ENCODE measurements at regions not wholly inside any gene's neighbourhood (a gene's known extent, or its start where the extent isn't known, plus 50 kb on each side); places are given as distances from the start of the nearest gene placed in this dataset.

GRCh38 chr9:14466429-14466818 is 152.5 kb upstream of the NFIB start:
- no peak for DNase-seq

- DNase-seq = no peak
Measured at GRCh38 chr9:14462950-14463349, 149.0 kb upstream of the NFIB start.

- no peak for DNase-seq
Measured at GRCh38 chr9:14455243-14455642, 141.3 kb upstream of the NFIB start.

DNA sequence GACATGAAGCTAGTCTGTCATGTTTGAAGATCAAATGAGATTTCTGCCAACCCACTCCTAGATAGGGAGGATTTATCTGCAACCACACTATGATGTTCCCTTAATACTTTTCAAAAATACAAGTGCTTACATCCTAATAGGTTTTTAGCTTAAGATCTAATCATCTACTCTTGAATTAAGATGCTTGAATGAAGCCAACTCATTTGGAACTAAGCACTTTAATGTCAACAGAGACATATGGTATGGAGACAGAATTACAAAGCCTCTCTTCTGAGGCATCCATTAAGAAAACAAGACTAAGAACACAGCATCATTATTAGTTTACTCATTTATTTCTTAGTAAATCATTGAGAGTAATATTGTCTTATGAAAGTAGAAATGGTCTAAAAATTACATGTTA is 139.3 kb upstream of the NFIB start:
- DNase-seq = no peak

DNA sequence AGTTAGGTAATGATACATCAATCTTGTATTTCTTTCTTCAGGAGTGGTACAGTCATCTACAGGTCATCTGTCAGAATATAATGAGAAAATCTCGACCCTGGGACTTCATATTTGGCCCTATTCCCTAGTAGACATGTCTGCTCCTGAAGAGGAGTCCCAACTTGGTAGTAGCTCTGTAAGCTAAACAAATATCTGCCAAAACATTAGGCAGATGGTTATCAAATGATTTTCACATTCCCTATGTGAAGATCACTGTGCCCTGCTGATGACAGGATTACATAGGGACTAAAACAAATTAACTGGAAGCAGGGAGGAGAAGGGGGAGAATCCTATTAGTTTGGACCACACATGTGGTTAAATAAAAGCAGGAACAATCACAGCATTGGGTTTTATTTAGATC is 138.6 kb upstream of the NFIB start:
- no peak for DNase-seq

GRCh38 chr9:14451949-14452348 is 138.0 kb upstream of the NFIB start:
- DNase-seq = no peak

- no peak for DNase-seq
Measured at GRCh38 chr9:14447103-14447502, 133.2 kb upstream of the NFIB start.

GRCh38 chr9:14445946-14446345 is 132.0 kb upstream of the NFIB start:
- DNase-seq = no peak

GRCh38 chr9:14442956-14443355 is 129.0 kb upstream of the NFIB start:
- DNase-seq = no peak

DNA sequence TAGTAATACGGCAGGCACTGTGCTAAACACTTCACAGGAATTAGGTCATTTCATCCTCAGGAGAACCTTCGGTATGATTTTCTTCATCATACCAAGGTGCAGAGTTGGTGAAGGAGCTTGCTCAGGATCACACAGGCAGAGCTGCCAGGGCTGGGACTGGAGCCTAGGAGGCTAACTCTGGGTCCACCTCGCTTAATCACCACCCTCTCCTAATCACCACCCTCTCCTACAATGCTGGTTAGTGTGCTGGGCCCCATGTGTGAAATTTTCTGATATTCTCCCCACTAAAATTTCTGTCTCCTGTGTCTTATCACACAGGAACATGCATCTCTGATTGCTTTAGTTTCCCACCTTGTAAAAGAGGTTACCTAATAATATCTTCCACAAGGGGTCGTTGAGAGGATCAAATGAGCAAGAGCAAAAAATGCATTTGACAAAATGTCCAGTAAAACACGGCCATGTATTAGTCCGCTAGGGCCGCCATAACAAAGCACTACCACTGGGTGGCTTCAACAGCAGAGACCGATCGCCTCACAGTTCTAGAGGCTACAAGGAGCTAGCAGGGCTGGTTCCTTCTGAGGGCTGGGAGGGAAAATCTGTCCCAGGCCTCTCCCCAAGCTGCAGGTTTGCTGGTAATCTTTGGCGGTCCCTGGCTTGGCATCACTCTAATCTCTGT is 128.2 kb upstream of the NFIB start:
- no peak for DNase-seq

DNA sequence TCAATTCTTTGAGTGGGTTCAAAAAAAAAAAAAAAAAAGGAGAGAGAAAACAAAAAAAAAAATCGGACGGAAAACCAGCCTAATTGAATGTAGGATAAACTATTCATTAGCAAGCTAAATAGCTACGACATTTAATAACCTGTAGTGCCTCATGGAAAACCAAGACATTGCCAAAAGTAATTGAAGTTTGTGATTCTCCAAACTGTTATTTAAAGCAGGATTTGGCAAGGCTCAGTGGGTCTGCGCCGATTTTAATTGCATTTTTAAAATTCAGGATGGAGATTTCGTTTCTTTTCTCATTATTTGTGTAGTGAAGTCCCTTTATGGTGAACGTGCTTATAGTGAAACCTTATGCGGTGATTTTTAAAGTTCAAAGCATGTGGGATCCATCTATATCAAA is 127.2 kb upstream of the NFIB start:
- DNase-seq = no peak

GRCh38 chr9:14440062-14440461 is 126.1 kb upstream of the NFIB start:
- DNase-seq = no peak

- no peak for DNase-seq
Measured at GRCh38 chr9:14439555-14439954, 125.6 kb upstream of the NFIB start.

DNA sequence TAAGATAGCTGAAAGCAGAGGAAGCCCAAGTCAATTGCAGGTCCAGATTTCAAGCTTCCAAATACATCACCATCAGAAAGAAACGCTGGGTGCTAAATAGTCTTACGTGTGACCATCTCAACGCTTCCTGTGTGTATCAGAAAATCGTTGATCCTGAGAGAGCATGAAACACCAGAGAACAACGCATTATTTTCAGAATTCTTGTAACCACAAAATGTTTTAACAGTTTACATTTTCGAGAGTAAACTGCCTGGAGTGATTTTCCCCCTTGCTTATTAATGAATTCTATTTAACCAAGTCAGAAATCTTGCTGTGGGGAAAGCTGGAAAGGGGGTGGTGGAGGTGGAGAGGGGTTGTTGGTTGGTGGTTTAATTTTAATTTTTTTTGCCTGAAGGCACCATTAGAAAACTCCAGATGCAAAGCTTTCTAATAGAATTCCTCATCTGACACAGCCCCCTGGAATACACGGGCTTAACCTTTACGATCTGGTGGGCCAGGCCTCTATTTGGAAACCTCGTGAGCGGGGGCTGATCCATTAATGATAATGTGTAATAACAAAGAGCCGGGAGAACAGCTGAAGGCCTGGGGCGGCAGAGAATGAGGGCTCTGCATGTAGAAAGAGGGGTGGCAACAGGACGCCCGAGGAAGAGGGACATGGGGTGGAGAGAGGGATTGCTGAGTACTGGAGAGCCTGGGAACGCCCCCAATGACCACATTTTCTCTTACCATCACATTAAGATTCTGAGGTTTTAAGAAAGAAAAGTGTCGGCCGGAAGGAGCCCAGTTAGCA is 124.5 kb upstream of the NFIB start:
- no peak for DNase-seq

DNA sequence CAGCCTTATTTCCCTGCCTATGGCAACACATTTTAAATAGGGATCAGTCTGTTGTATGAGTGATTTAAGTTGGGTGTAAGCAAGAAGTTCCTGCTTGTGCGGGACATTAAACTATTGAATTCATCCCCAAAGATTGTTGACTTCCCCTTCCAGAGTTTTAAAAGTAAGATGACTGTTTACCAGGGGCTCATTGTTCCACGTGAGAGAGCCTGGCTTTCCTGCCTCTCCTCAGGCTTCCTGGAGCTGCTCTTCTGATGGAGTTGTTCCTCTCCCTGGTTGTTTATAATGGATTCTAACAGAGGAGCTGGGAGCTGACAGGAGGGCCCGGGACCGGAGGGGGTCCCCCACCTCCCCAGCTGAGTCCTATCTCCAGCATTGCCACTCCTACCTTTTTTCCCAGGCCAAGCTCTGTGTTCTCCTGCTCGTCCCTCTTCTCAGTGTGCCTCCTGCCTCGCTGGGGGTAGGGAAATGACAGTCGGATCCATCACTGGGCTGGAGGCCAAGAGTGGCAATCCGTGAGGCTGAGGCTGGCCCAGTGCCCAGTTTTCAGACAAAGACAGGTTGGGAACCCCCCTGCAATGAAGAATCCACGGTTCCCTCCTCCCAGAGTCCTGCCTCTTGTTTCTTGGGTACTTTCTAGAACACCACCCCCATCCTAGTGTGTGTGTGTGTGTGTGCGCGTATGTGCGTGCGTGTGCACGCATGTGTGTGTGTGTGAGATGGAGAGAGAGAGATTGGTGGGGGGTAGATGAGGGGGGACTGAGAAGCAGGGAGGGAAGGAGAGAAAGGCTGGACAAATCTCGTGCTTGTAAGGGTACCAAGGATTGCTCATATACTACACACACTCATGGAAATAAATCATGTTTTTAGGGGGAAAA is 123.7 kb upstream of the NFIB start:
- no peak for DNase-seq

- DNase-seq = no peak
Measured at GRCh38 chr9:14435871-14436270, 121.9 kb upstream of the NFIB start.

- DNase-seq = no peak
Measured at GRCh38 chr9:14434971-14435718, 121.2 kb upstream of the NFIB start.

GRCh38 chr9:14434158-14434504 is 120.2 kb upstream of the NFIB start:
- DNase-seq = no peak

DNA sequence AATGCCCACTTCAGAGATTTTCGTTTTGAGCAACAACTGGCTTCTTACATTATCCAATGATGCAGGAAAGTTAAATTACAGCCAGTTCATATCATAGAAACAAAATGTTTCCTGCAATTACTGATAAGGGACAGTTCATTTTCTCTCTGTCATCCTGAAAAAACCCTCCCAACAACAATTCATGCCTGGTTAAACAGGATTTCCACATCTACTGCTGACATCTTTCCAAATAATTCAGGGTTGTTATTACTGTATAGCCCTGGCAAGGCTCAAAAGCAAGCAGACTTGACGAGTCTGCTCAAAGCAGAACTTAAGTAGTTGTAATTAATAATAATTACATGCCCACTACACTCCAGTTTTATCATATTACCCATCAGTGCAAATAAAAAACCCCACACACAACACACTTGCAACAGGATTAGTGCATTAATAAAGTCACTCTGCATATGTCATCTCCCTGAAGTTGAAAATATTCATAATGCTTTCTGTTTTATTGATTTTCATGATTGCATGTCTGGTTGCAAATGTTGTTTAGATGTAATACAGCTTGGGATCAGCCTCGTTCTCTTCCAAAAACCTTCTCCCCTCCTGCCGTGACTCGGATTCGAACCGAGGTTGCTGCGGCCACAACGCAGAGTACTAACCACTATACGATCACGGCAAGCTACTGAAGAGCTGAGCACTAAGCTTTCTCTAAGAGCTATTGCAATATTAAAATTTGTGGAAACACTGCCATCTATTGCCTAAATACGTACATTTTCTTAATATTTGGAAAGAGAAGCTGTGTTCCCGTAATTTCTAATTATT is 119.6 kb upstream of the NFIB start:
- no peak for DNase-seq

- no peak for DNase-seq
Measured at GRCh38 chr9:14432666-14433350, 118.9 kb upstream of the NFIB start.

DNA sequence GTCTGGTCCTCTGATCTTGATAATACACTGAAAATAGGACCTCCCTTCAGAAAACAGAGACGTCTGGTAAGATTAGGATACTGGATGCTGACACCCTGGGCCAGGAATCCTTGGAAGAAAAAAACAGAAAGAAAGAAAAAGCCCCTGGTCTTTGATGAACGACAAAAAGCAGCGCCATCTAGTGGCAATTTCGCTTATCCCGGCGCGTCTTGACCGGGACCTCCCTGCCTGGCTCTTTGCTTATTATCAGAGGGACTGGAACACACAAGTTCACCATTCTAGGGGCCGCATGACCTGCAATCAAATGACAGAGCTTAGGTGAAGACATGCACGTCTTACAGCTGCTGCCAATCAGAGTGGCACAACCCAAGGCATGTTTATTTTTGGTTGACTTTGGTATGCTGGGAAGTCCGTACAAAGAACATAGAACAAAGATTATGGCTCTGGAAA is 114.9 kb upstream of the NFIB start:
- peak; percentile 57 for DNase-seq

All from activated CD8-positive, alpha-beta memory T cell treated with anti-CD3 and anti-CD28 coated beads for 24 hours (primary cell).